ENCODE measurements at regions not wholly inside any gene's neighbourhood (a gene's known extent, or its start where the extent isn't known, plus 50 kb on each side); places are given as distances from the start of the nearest gene placed in this dataset.

- no peak overlapping the region for H3K4me3 ChIP-seq (replicated peaks; ENCODE audit: insufficient read depth, low read length)
- no peak overlapping the region for H3K27ac ChIP-seq (replicated peaks)
- no peak for TF ChIP-seq GABPA (IDR thresholded peaks at IDR 0.05; ENCODE audit: low read depth)
- no peak for TF ChIP-seq CTCF (IDR thresholded peaks at IDR 0.05; ENCODE audit: insufficient read depth, low read length)
- TF ChIP-seq REST (IDR thresholded peaks at IDR 0.05; ENCODE audit: insufficient replicate concordance, low read depth) = no peak
- TF ChIP-seq POLR2AphosphoS5 (IDR thresholded peaks at IDR 0.05; ENCODE audit: low read depth) = no peak
- TF ChIP-seq SPI1 (IDR thresholded peaks at IDR 0.05; ENCODE audit: borderline replicate concordance, low read depth) = no peak
- no peaks in the 10 kb centered on the region for H3K27me3 ChIP-seq (ENCODE audit: insufficient read depth, poor library complexity, severe bottlenecking)
- no peak for DNase-seq (ENCODE audit: low read depth in 1 of 2, low spot score in 1 of 2)
Measured at GRCh38 chr3:103134023-103134724, 699.4 kb downstream of the ZPLD1 start.

GRCh38 chr3:103136621-103137020, 701.8 kb downstream of the ZPLD1 start:
- Histone ChIP-seq H3K27ac (replicated peaks) (no peak overlapping the region), H3K4me3 (replicated peaks; ENCODE audit: insufficient read depth, low read length) (no peak overlapping the region), H3K27me3 (ENCODE audit: insufficient read depth, poor library complexity, severe bottlenecking) (no peaks in the 10 kb centered on the region)
- no peak for DNase-seq (ENCODE audit: low read depth in 1 of 2, low spot score in 1 of 2)
- TF ChIP-seq SPI1 (IDR thresholded peaks at IDR 0.05; ENCODE audit: borderline replicate concordance, low read depth) (no peak), CTCF (IDR thresholded peaks at IDR 0.05; ENCODE audit: insufficient read depth, low read length) (no peak), GABPA (IDR thresholded peaks at IDR 0.05; ENCODE audit: low read depth) (no peak), POLR2AphosphoS5 (IDR thresholded peaks at IDR 0.05; ENCODE audit: low read depth) (no peak), REST (IDR thresholded peaks at IDR 0.05; ENCODE audit: insufficient replicate concordance, low read depth) (no peak)

GRCh38 chr3:103137830-103138229, 703.0 kb downstream of the ZPLD1 start:
- Histone ChIP-seq H3K27ac (replicated peaks) (no peak overlapping the region), H3K27me3 (ENCODE audit: insufficient read depth, poor library complexity, severe bottlenecking) (no peaks in the 10 kb centered on the region), H3K4me3 (replicated peaks; ENCODE audit: insufficient read depth, low read length) (no peak overlapping the region)
- TF ChIP-seq REST (IDR thresholded peaks at IDR 0.05; ENCODE audit: insufficient replicate concordance, low read depth) (no peak), POLR2AphosphoS5 (IDR thresholded peaks at IDR 0.05; ENCODE audit: low read depth) (no peak), SPI1 (IDR thresholded peaks at IDR 0.05; ENCODE audit: borderline replicate concordance, low read depth) (no peak), GABPA (IDR thresholded peaks at IDR 0.05; ENCODE audit: low read depth) (no peak), CTCF (IDR thresholded peaks at IDR 0.05; ENCODE audit: insufficient read depth, low read length) (no peak)
- no peak for DNase-seq (ENCODE audit: low read depth in 1 of 2, low spot score in 1 of 2)

All from HL-60 (cell line).